NCI-H1436 treated with DMSO at 0.1 percent for 48 hours (cell line): ENCODE measurements at regions not wholly inside any gene's neighbourhood (a gene's known extent, or its start where the extent isn't known, plus 50 kb on each side); places are given as distances from the start of the nearest gene placed in this dataset.

Experiments
- DNase-seq: peaks from one replicate; lab custom pipeline; 2025; lab: John Stamatoyannopoulos, UW

- no peak for DNase-seq
These were observed 52.9 kb upstream of the PMEPA1 start for GRCh38 chr20:57762531-57763234.

DNA sequence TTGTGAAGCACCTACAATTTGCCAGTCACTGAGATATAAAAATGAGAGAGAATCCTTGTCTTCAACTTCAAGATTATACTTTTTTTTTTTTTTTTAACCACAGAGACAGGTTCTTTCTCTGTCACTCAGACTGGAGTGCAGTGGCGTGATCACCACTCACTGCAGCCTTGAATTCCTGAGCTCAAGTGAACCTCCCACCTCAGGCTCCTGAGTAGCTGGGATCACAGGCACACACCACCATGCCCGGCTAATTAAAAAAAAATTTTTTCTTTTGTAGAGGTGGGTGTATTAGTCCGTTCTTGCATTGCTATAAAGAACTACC, 51.6 kb upstream of the PMEPA1 start:
- DNase-seq, result no peak

DNA sequence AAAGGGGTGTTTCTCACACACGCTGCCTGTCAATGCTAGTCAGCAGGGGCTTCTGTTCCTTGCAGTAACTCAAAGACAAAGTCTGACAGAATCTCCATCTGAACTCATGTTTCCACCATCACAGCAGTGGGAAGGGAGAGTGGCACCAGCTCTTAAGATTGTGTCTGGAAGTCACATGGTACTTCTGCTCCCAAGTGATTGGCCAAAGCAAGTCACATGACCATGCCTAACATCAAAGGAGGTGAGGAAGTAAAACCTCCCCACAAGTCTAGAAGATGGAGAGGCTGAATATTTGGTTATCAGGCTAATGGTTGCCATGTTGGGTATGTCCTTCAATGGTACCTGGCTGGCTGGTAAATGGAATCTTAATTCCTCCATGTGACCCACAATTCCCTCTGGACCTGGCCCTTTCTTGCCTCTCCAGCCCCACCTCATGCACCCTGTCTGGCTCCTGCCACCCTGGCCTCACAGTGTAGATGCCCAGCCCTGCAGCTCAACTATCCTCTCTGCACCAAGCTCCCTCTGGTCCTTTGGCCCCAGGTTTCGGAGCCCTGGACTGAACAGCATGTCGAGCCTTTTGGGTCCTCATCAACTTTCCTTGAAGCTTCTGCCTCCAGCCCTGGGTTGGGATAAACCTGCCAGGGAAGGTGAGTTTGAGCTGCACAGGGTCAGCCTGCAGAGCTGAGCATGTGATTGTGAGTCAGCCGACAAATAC, 51.0 kb upstream of the PMEPA1 start:
- DNase-seq, result no peak

- no peak for DNase-seq
These were observed 49.9 kb upstream of the PMEPA1 start for GRCh38 chr20:57759724-57760123.
